ENCODE measurements at regions not wholly inside any gene's neighbourhood (a gene's known extent, or its start where the extent isn't known, plus 50 kb on each side); places are given as distances from the start of the nearest gene placed in this dataset.

- DNase-seq: no peak
- no peak overlapping the region for H3K27ac Mint-ChIP-seq
- H3K4me3 Mint-ChIP-seq: no peak overlapping the region
- H3K9me3 Mint-ChIP-seq: peaks cover 5% of the 10 kb centered on the region in 2 donors
- no peak for ATAC-seq (replicated peaks in 1 of 2)
- H3K4me1 Mint-ChIP-seq (ENCODE audit: low read depth): no peaks in the 10 kb centered on the region
- H3K27me3 Mint-ChIP-seq (ENCODE audit: low read depth): no peaks in the 10 kb centered on the region
- no peaks in the 10 kb centered on the region for H3K36me3 Mint-ChIP-seq (ENCODE audit: insufficient read depth in 2 of 2)
Observed at GRCh38 chr17:12509801-12510200, 155.9 kb upstream of the MYOCD start.

GRCh38 chr17:12510535-12510934 is 155.2 kb upstream of the MYOCD start:
- Mint-ChIP-seq H3K4me1 (ENCODE audit: low read depth) (no peaks in the 10 kb centered on the region), H3K27me3 (ENCODE audit: low read depth) (no peaks in the 10 kb centered on the region), H3K36me3 (ENCODE audit: insufficient read depth in 2 of 2) (no peaks in the 10 kb centered on the region), H3K27ac (no peak overlapping the region), H3K9me3 (peaks cover 5% of the 10 kb centered on the region in 2 donors), H3K4me3 (no peak overlapping the region)
- DNase-seq: no peak
- no peak for ATAC-seq (replicated peaks in 1 of 2)

- DNase-seq (no peak), ATAC-seq (replicated peaks in 1 of 2) (no peak)
- H3K27ac Mint-ChIP-seq: no peak overlapping the region
- H3K36me3 Mint-ChIP-seq (ENCODE audit: insufficient read depth in 2 of 2): no peaks in the 10 kb centered on the region
- H3K4me3 Mint-ChIP-seq: no peak overlapping the region
- peaks cover 5% of the 10 kb centered on the region in 2 donors for H3K9me3 Mint-ChIP-seq
- H3K4me1 Mint-ChIP-seq (ENCODE audit: low read depth): no peaks in the 10 kb centered on the region
- H3K27me3 Mint-ChIP-seq (ENCODE audit: low read depth): no peaks in the 10 kb centered on the region
Observed at GRCh38 chr17:12512694-12513355, 152.9 kb upstream of the MYOCD start.

GRCh38 chr17:12514596-12514995 is 151.1 kb upstream of the MYOCD start:
- Mint-ChIP-seq H3K27me3 (ENCODE audit: low read depth) (no peaks in the 10 kb centered on the region), H3K4me1 (ENCODE audit: low read depth) (no peaks in the 10 kb centered on the region), H3K9me3 (peaks cover 3 to 5% of the 10 kb centered on the region in 2 donors), H3K36me3 (ENCODE audit: insufficient read depth in 2 of 2) (no peaks in the 10 kb centered on the region), H3K27ac (no peak overlapping the region), H3K4me3 (no peak overlapping the region)
- ATAC-seq (replicated peaks in 1 of 2): no peak
- DNase-seq: no peak

- Mint-ChIP-seq H3K9me3 (peaks cover 2 to 4% of the 10 kb centered on the region in 2 donors), H3K36me3 (ENCODE audit: insufficient read depth in 2 of 2) (peaks cover 0 to 2% of the 10 kb centered on the region in 2 donors), H3K4me3 (no peak overlapping the region), H3K27me3 (ENCODE audit: low read depth) (no peaks in the 10 kb centered on the region), H3K27ac (no peak overlapping the region), H3K4me1 (ENCODE audit: low read depth) (no peaks in the 10 kb centered on the region)
- ATAC-seq (replicated peaks in 1 of 2): no peak
- no peak for DNase-seq
Observed at GRCh38 chr17:12519956-12520594, 145.6 kb upstream of the MYOCD start.

- Mint-ChIP-seq H3K36me3 (ENCODE audit: insufficient read depth in 2 of 2) (peaks cover 0 to 2% of the 10 kb centered on the region in 2 donors), H3K27me3 (ENCODE audit: low read depth) (no peaks in the 10 kb centered on the region)
- ATAC-seq (replicated peaks in 1 of 2): no peak
Observed at GRCh38 chr17:12521416-12521815, 144.3 kb upstream of the MYOCD start.

GRCh38 chr17:12522336-12522735 is 143.4 kb upstream of the MYOCD start:
- no peaks in the 10 kb centered on the region for H3K4me1 Mint-ChIP-seq (ENCODE audit: low read depth)
- DNase-seq: no peak
- H3K27me3 Mint-ChIP-seq (ENCODE audit: low read depth): no peaks in the 10 kb centered on the region
- peaks cover 2 to 5% of the 10 kb centered on the region in 2 donors for H3K9me3 Mint-ChIP-seq
- H3K27ac Mint-ChIP-seq: no peak overlapping the region
- H3K4me3 Mint-ChIP-seq: no peak overlapping the region
- no peak for ATAC-seq (replicated peaks in 1 of 2)
- H3K36me3 Mint-ChIP-seq (ENCODE audit: insufficient read depth in 2 of 2): peaks cover 0 to 2% of the 10 kb centered on the region in 2 donors

More at GRCh38 chr17:12521416-12521815, 144.3 kb upstream of the MYOCD start:
- no peak overlapping the region for H3K4me3 Mint-ChIP-seq
- no peak overlapping the region for H3K27ac Mint-ChIP-seq
- no peak for DNase-seq
- peaks cover 2 to 5% of the 10 kb centered on the region in 2 donors for H3K9me3 Mint-ChIP-seq
- H3K4me1 Mint-ChIP-seq (ENCODE audit: low read depth): no peaks in the 10 kb centered on the region

- Mint-ChIP-seq H3K27ac (no peak overlapping the region), H3K4me1 (ENCODE audit: low read depth) (no peaks in the 10 kb centered on the region), H3K9me3 (peaks cover 2 to 5% of the 10 kb centered on the region in 2 donors), H3K27me3 (ENCODE audit: low read depth) (no peaks in the 10 kb centered on the region), H3K36me3 (ENCODE audit: insufficient read depth in 2 of 2) (peaks cover 0 to 2% of the 10 kb centered on the region in 2 donors), H3K4me3 (no peak overlapping the region)
- ATAC-seq (replicated peaks in 1 of 2) (no peak), DNase-seq (no peak)
Observed at GRCh38 chr17:12522743-12523183, 142.9 kb upstream of the MYOCD start.

- Mint-ChIP-seq H3K36me3 (ENCODE audit: insufficient read depth in 2 of 2) (peaks cover 0 to 2% of the 10 kb centered on the region in 2 donors), H3K9me3 (peaks cover 2 to 5% of the 10 kb centered on the region in 2 donors), H3K4me3 (no peak overlapping the region), H3K27me3 (ENCODE audit: low read depth) (no peaks in the 10 kb centered on the region), H3K27ac (no peak overlapping the region), H3K4me1 (ENCODE audit: low read depth) (no peaks in the 10 kb centered on the region)
- DNase-seq: no peak
- no peak for ATAC-seq (replicated peaks in 1 of 2)
Observed at GRCh38 chr17:12523244-12523643, 142.4 kb upstream of the MYOCD start.

GRCh38 chr17:12528036-12528435 is 137.7 kb upstream of the MYOCD start:
- H3K36me3 Mint-ChIP-seq (ENCODE audit: insufficient read depth in 2 of 2): no peaks in the 10 kb centered on the region
- no peak for DNase-seq
- peaks cover 0 to 2% of the 10 kb centered on the region in 2 donors for H3K9me3 Mint-ChIP-seq
- no peaks in the 10 kb centered on the region for H3K27me3 Mint-ChIP-seq (ENCODE audit: low read depth)
- no peak overlapping the region for H3K4me3 Mint-ChIP-seq
- no peak for ATAC-seq (replicated peaks in 1 of 2)
- H3K27ac Mint-ChIP-seq: no peak overlapping the region
- H3K4me1 Mint-ChIP-seq (ENCODE audit: low read depth): no peaks in the 10 kb centered on the region

GRCh38 chr17:12530161-12530560 is 135.5 kb upstream of the MYOCD start:
- Mint-ChIP-seq H3K9me3 (peaks cover 0 to 2% of the 10 kb centered on the region in 2 donors), H3K4me1 (ENCODE audit: low read depth) (no peaks in the 10 kb centered on the region), H3K27ac (no peak overlapping the region), H3K4me3 (no peak overlapping the region), H3K27me3 (ENCODE audit: low read depth) (no peaks in the 10 kb centered on the region), H3K36me3 (ENCODE audit: insufficient read depth in 2 of 2) (no peaks in the 10 kb centered on the region)
- no peak for ATAC-seq (replicated peaks in 1 of 2)
- no peak for DNase-seq

- no peak for ATAC-seq (replicated peaks in 1 of 2)
- H3K4me1 Mint-ChIP-seq (ENCODE audit: low read depth): no peaks in the 10 kb centered on the region
Observed at GRCh38 chr17:12536021-12536420, 129.7 kb upstream of the MYOCD start.

GRCh38 chr17:12536472-12536871 is 129.2 kb upstream of the MYOCD start:
- no peak overlapping the region for H3K4me3 Mint-ChIP-seq
- H3K36me3 Mint-ChIP-seq (ENCODE audit: insufficient read depth in 2 of 2): no peaks in the 10 kb centered on the region
- no peak overlapping the region for H3K27ac Mint-ChIP-seq
- no peak for DNase-seq
- no peaks in the 10 kb centered on the region for H3K27me3 Mint-ChIP-seq (ENCODE audit: low read depth)
- H3K4me1 Mint-ChIP-seq (ENCODE audit: low read depth): no peaks in the 10 kb centered on the region
- peaks cover 3 to 7% of the 10 kb centered on the region in 2 donors for H3K9me3 Mint-ChIP-seq
- ATAC-seq (replicated peaks in 1 of 2): no peak

More at GRCh38 chr17:12536021-12536420, 129.7 kb upstream of the MYOCD start:
- no peak overlapping the region for H3K4me3 Mint-ChIP-seq
- H3K36me3 Mint-ChIP-seq (ENCODE audit: insufficient read depth in 2 of 2): no peaks in the 10 kb centered on the region
- no peak for DNase-seq
- no peaks in the 10 kb centered on the region for H3K27me3 Mint-ChIP-seq (ENCODE audit: low read depth)
- H3K9me3 Mint-ChIP-seq: peaks cover 3 to 7% of the 10 kb centered on the region in 2 donors
- H3K27ac Mint-ChIP-seq: no peak overlapping the region
